PC-3 (cell line): ENCODE measurements at regions not wholly inside any gene's neighbourhood (a gene's known extent, or its start where the extent isn't known, plus 50 kb on each side); places are given as distances from the start of the nearest gene placed in this dataset.

Experiments used
- ATAC-seq: fragments of 200-7000 bp; cut with Tn5 transposase; 2 replicates; pipeline ENCODE4 v1.9.1; 2020; ENCODE audit warnings: mild to moderate bottlenecking, moderate library complexity
- BruUV-seq: library from RNA; stranded (reverse); fragments of 400-500 nt; replicated peaks from 2 replicates; lab custom pipeline; 2021; lab: Mats Ljungman, UMichigan
- CTCF ChIA-PET: fragments of 300-600 bp; sonication (Branson Sonifier 250); formaldehyde crosslinking; loops from one replicate; lab custom pipeline; 2022; ENCODE audit warnings: antibody characterized with exemption; lab: Charles Lee
- POLR2A ChIA-PET: fragments of 300-600 bp; sonication (Branson Sonifier 250); formaldehyde crosslinking; loops from one replicate; lab custom pipeline; 2022; ENCODE audit warnings: antibody characterized with exemption; ENCODE audit not compliant: unreplicated experiment; lab: Charles Lee
- DNase-seq: peaks from one replicate; pipeline ENCODE4 v3.0.0-alpha.2; 2015
- H2AFZ ChIP-seq: fragments of 300-600 bp; sonication (generic); 2 replicates; pipeline ENCODE4 v1.6.0; 2016; ENCODE audit warnings: antibody characterized with exemption, low read length
- H3F3A ChIP-seq: fragments of 300-600 bp; sonication (generic); one replicate; pipeline ENCODE4 v1.6.0; 2017; ENCODE audit warnings: antibody characterized with exemption, low read length, control low read depth, mild to moderate bottlenecking; ENCODE audit not compliant: unreplicated experiment
- H3K27ac ChIP-seq: fragments of 300-600 bp; sonication (generic); 2 replicates; pipeline ENCODE4 v1.5.1; 2016; ENCODE audit warnings: mild to moderate bottlenecking, low read length
- H3K27me3 ChIP-seq: fragments of 300-600 bp; sonication (generic); 2 replicates; pipeline ENCODE4 v1.6.1; 2016; ENCODE audit warnings: low read length, mixed read lengths
- H3K36me3 ChIP-seq: fragments of 300-600 bp; sonication (generic); 2 replicates; pipeline ENCODE4 v1.6.1; 2016; ENCODE audit warnings: low read depth, mixed run types, low read length, mixed read lengths
- H3K4me1 ChIP-seq: fragments of 300-600 bp; sonication (generic); 2 replicates; pipeline ENCODE4 v1.5.1; 2016; ENCODE audit warnings: low read length; ENCODE audit not compliant: insufficient read depth
- H3K4me2 ChIP-seq: fragments of 300-600 bp; sonication (generic); 2 replicates; pipeline ENCODE4 v1.6.0; 2016; ENCODE audit warnings: low read length
- H3K4me3 ChIP-seq: fragments of 300-600 bp; sonication (generic); 2 replicates; pipeline ENCODE4 v1.5.1; 2016; ENCODE audit warnings: mild to moderate bottlenecking, low read length, mixed read lengths
- H3K79me2 ChIP-seq: fragments of 300-600 bp; sonication (generic); 2 replicates; pipeline ENCODE4 v1.6.1; 2017; ENCODE audit warnings: low read length, mixed read lengths
- H3K9ac ChIP-seq: fragments of 300-600 bp; sonication (generic); 2 replicates; pipeline ENCODE4 v1.6.0; 2016; ENCODE audit warnings: mild to moderate bottlenecking, low read length
- H3K9me2 ChIP-seq: fragments of 300-600 bp; sonication (generic); replicated peaks from 2 replicates; pipeline ENCODE4 v1.6.1; 2016; ENCODE audit warnings: mixed run types, low read length, mixed read lengths
- H3K9me3 ChIP-seq: fragments of 300-600 bp; sonication (generic); 2 replicates; pipeline ENCODE4 v1.6.1; 2016; ENCODE audit warnings: low read length, mixed read lengths
- H4K20me1 ChIP-seq: fragments of 300-600 bp; sonication (generic); 2 replicates; pipeline ENCODE4 v1.6.1; 2016; ENCODE audit warnings: low read length, mixed read lengths
- EZH2 ChIP-seq: fragments of 300-600 bp; sonication (generic); IDR thresholded peaks from one replicate; pipeline ENCODE4 v1.6.1; 2017; ENCODE audit warnings: antibody characterized with exemption, mild to moderate bottlenecking, low read length; ENCODE audit not compliant: unreplicated experiment
- EZH2phosphoT487 ChIP-seq: fragments of 300-600 bp; sonication (generic); IDR thresholded peaks from 2 replicates; pipeline ENCODE4 v1.6.1; 2018; ENCODE audit warnings: mild to moderate bottlenecking, antibody characterized with exemption, low read length, borderline replicate concordance
- intact Hi-C: fragments of 100-400 bp; cut with micrococcal nuclease; formaldehyde crosslinking; loops from 2 replicates; pipeline ENCODE4 v1.9.0; 2023
- TF ChIP-seq, protein P1 (sequence below): fragments of 300-600 bp; sonication (generic); conservative IDR thresholded peaks from 2 replicates; pipeline ENCODE4 v1.5.1; 2017; ENCODE audit warnings: antibody characterized with exemption, low read depth, mild to moderate bottlenecking, low read length

DNA sequence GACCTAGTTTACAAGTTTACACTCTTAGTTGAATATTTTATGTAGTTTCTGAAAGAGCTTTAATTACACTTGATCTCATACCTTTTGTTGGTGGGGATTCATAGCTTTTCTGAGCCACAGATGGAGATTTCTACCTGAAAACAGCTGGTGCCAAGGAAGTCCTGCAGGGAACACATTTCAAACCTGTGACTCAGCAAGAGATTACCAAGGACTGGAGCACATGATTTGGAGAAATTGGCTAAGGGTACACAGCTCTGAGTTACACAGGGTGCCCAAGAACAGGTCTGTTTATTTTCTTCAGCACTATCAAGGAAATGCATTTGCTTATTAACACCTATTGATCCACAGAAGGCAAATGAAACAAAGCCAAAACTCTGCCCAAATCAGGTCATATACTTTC lies 691.5 kb downstream of the KCTD8 start:
- Histone ChIP-seq H3K4me2 (no peak overlapping the region), H3K27me3 (no peaks in the 10 kb centered on the region), H3F3A (no peaks in the 10 kb centered on the region), H3K4me1 (no peaks in the 10 kb centered on the region), H3K9ac (no peak overlapping the region), H4K20me1 (no peaks in the 10 kb centered on the region), H3K79me2 (no peaks in the 10 kb centered on the region), H3K9me3 (no peaks in the 10 kb centered on the region), H2AFZ (no peak overlapping the region), H3K36me3 (no peaks in the 10 kb centered on the region), H3K4me3 (no peak overlapping the region), H3K9me2 (no peaks in the 10 kb centered on the region), H3K27ac (no peak overlapping the region)
- no peak for ATAC-seq
- POLR2A ChIA-PET: no interaction called here
- TF ChIP-seq EZH2phosphoT487 (no peak), EZH2 (no peak)
- TF ChIP-seq, protein P1, sequence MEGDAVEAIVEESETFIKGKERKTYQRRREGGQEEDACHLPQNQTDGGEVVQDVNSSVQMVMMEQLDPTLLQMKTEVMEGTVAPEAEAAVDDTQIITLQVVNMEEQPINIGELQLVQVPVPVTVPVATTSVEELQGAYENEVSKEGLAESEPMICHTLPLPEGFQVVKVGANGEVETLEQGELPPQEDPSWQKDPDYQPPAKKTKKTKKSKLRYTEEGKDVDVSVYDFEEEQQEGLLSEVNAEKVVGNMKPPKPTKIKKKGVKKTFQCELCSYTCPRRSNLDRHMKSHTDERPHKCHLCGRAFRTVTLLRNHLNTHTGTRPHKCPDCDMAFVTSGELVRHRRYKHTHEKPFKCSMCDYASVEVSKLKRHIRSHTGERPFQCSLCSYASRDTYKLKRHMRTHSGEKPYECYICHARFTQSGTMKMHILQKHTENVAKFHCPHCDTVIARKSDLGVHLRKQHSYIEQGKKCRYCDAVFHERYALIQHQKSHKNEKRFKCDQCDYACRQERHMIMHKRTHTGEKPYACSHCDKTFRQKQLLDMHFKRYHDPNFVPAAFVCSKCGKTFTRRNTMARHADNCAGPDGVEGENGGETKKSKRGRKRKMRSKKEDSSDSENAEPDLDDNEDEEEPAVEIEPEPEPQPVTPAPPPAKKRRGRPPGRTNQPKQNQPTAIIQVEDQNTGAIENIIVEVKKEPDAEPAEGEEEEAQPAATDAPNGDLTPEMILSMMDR: no peak
- intact Hi-C loops: no loop called here
- CTCF ChIA-PET: no interaction called here
- DNase-seq: no peak
- no TSS peak for BruUV-seq

DNA sequence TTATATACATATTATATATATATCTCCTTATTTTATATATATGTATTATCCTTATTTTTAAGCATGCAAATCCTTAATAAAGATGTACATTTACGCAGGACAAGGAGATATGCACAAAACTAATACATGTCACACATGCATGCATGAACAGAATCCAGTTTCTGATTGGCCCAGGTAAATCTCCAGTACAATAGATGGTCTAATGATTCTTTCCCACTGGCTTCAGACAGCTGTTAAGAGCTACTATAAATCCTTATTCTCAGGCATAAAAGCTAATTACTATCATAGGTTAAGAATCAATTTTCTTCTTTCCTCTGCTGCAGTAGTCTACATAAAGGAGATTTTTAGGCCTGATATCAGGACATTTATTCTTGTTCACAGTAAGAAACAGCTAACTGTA lies 689.8 kb downstream of the KCTD8 start:
- ChIA-PET CTCF (no interaction called here), POLR2A (no interaction called here)
- no peaks in the 10 kb centered on the region for H4K20me1 ChIP-seq
- H3K9me3 ChIP-seq: no peaks in the 10 kb centered on the region
- no peak overlapping the region for H3K9ac ChIP-seq
- ATAC-seq: no peak
- H3F3A ChIP-seq: no peaks in the 10 kb centered on the region
- no TSS peak for BruUV-seq
- H3K9me2 ChIP-seq: no peaks in the 10 kb centered on the region
- TF ChIP-seq, protein P1: no peak
- TF ChIP-seq EZH2phosphoT487 (no peak), EZH2 (no peak)
- H3K79me2 ChIP-seq: no peaks in the 10 kb centered on the region
- intact Hi-C loops: no loop called here
- H3K4me3 ChIP-seq: no peak overlapping the region
- no peak for DNase-seq
- H3K4me1 ChIP-seq: no peaks in the 10 kb centered on the region
- no peaks in the 10 kb centered on the region for H3K27me3 ChIP-seq
- no peak overlapping the region for H3K4me2 ChIP-seq
- H3K36me3 ChIP-seq: no peaks in the 10 kb centered on the region
- H2AFZ ChIP-seq: no peak overlapping the region
- no peak overlapping the region for H3K27ac ChIP-seq

DNA sequence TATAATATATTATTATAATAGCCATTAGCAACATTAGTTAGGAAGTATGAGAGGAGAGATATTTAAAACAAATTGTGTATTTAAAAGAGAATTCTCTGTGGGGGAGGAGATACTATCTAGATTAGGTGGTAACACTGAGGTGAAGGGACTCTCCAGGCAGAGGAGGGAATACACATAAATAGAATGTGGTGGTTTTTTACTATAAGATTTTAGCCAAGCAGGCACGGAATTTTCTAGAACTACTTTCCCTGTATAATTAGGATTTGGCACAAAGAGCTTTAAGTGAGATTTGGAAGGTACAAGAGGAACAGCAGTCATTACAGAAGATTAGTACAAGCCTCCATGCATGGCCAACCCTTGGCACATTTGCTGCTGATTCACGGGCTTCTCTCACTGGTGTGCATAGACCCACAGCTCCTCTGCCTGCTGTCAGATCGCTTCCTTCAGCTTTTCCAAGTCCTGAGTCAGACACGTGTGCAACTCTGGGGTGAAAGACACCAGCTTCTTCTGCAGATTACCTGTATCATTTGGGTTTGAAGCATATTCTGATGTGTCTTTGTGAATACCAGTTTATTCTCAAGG lies 685.5 kb downstream of the KCTD8 start:
- no peaks in the 10 kb centered on the region for H3K9me3 ChIP-seq
- H3K4me2 ChIP-seq: no peak overlapping the region
- ChIA-PET POLR2A (no interaction called here), CTCF (interaction anchor here (0.7 kb wide), 1 partner anchor 625 kb away, joined by 4 read pairs; no protein-coding TSS in a partner anchor)
- no TSS peak for BruUV-seq
- DNase-seq (no peak), ATAC-seq (peak; percentile 27; the same call in 1 of the 2 replicates)
- intact Hi-C loops: no loop called here
- no peak overlapping the region for H3K9ac ChIP-seq
- H3K79me2 ChIP-seq: no peaks in the 10 kb centered on the region
- no peaks in the 10 kb centered on the region for H3K27me3 ChIP-seq
- H3F3A ChIP-seq: no peaks in the 10 kb centered on the region
- no peak overlapping the region for H3K4me3 ChIP-seq
- H3K9me2 ChIP-seq: no peaks in the 10 kb centered on the region
- no peaks in the 10 kb centered on the region for H4K20me1 ChIP-seq
- TF ChIP-seq EZH2: no peak
- TF ChIP-seq, protein P1: no peak
- TF ChIP-seq EZH2phosphoT487: no peak
- 0 out of 2 replicates have a peak, but pooled peaks cover 5% of the 10 kb centered on the region for H3K4me1 ChIP-seq
- no peak overlapping the region; the same call in 1 of the 2 replicates for H2AFZ ChIP-seq
- no peaks in the 10 kb centered on the region for H3K36me3 ChIP-seq
- no peak overlapping the region for H3K27ac ChIP-seq
